SK-N-SH treated with all-trans-retinoic acid at 6 μM for 48 hours (cell line): ENCODE measurements at regions not wholly inside any gene's neighbourhood (a gene's known extent, or its start where the extent isn't known, plus 50 kb on each side); places are given as distances from the start of the nearest gene placed in this dataset.

Experiments used
- ATAC-seq: fragments of 200-7000 bp; cut with Tn5 transposase; 3 replicates; pipeline ENCODE4 v1.9.1; 2020; ENCODE audit warnings: mild to moderate bottlenecking, moderate library complexity
- ARNTL ChIP-seq: fragments of 450-650 bp; formaldehyde crosslinking; IDR thresholded peaks from 2 replicates; pipeline ENCODE4 v1.5.0; 2020; ENCODE audit warnings: low read depth, mild to moderate bottlenecking, moderate library complexity, borderline replicate concordance
- BACH2 ChIP-seq: fragments of 250-450 bp; sonication (Bioruptor Pico); IDR thresholded peaks from 2 replicates; pipeline ENCODE4 v1.9.0; 2021; ENCODE audit warnings: mild to moderate bottlenecking, borderline replicate concordance
- CREB5 ChIP-seq: fragments of 250-450 bp; sonication (Bioruptor Pico); IDR thresholded peaks from 2 replicates; pipeline ENCODE4 v1.5.1; 2020; ENCODE audit warnings: low read depth, mild to moderate bottlenecking, moderate library complexity
- CSDC2 ChIP-seq: fragments of 250-450 bp; sonication (Bioruptor Pico); IDR thresholded peaks from 2 replicates; pipeline ENCODE4 v1.5.0; 2020; ENCODE audit warnings: mild to moderate bottlenecking, moderate library complexity
- CSRNP3 ChIP-seq: fragments of 250-450 bp; sonication (Bioruptor Pico); IDR thresholded peaks from 2 replicates; pipeline ENCODE4 v1.5.1; 2021; ENCODE audit warnings: mild to moderate bottlenecking, moderate library complexity
- ESRRG ChIP-seq: fragments of 250-450 bp; sonication (Bioruptor Pico); IDR thresholded peaks from 2 replicates; pipeline ENCODE4 v1.6.1; 2021; ENCODE audit warnings: mild to moderate bottlenecking
- GLIS3 ChIP-seq: fragments of 250-450 bp; sonication (Bioruptor Pico); IDR thresholded peaks from 2 replicates; pipeline ENCODE4 v1.5.0; 2020; ENCODE audit warnings: mild to moderate bottlenecking, moderate library complexity
- ISL1 ChIP-seq: fragments of 250-450 bp; sonication (Bioruptor Pico); IDR thresholded peaks from 2 replicates; pipeline ENCODE4 v2.1.2; 2022; ENCODE audit warnings: mild to moderate bottlenecking, moderate library complexity
- OSR1 ChIP-seq: fragments of 250-450 bp; sonication (Bioruptor Pico); IDR thresholded peaks from 2 replicates; pipeline ENCODE4 v1.8.0; 2022; ENCODE audit warnings: moderate library complexity, mild to moderate bottlenecking, inconsistent platforms
- POU6F1 ChIP-seq: fragments of 250-450 bp; sonication (Bioruptor Pico); IDR thresholded peaks from 2 replicates; pipeline ENCODE4 v1.8.0; 2021; ENCODE audit warnings: low read depth, mild to moderate bottlenecking, moderate library complexity, borderline replicate concordance
- PPARA ChIP-seq: fragments of 250-450 bp; sonication (Bioruptor Pico); IDR thresholded peaks from 2 replicates; pipeline ENCODE4 v1.5.0; 2020; ENCODE audit warnings: mild to moderate bottlenecking, borderline replicate concordance
- RARB ChIP-seq: fragments of 250-450 bp; sonication (Bioruptor Pico); IDR thresholded peaks from 2 replicates; pipeline ENCODE4 v1.8.0; 2021; ENCODE audit warnings: mild to moderate bottlenecking, moderate library complexity
- SNAI2 ChIP-seq: fragments of 250-450 bp; sonication (Bioruptor Pico); IDR thresholded peaks from 2 replicates; pipeline ENCODE4 v1.5.0; 2020; ENCODE audit warnings: mild to moderate bottlenecking, moderate library complexity
- TCF4 ChIP-seq: fragments of 250-450 bp; sonication (Bioruptor Pico); IDR thresholded peaks from 2 replicates; pipeline ENCODE4 v1.8.0; 2021; ENCODE audit warnings: mild to moderate bottlenecking, moderate library complexity, borderline replicate concordance
- TSHZ2 ChIP-seq: fragments of 250-450 bp; sonication (Bioruptor Pico); IDR thresholded peaks from 2 replicates; pipeline ENCODE4 v1.5.0; 2020; ENCODE audit warnings: mild to moderate bottlenecking, moderate library complexity
- ZFP3 ChIP-seq: fragments of 250-450 bp; sonication (Bioruptor Pico); IDR thresholded peaks from 2 replicates; pipeline ENCODE4 v1.5.0; 2020; ENCODE audit warnings: mild to moderate bottlenecking, moderate library complexity
- ZFP30 ChIP-seq: fragments of 450-650 bp; formaldehyde crosslinking; IDR thresholded peaks from 2 replicates; pipeline ENCODE4 v1.5.0; 2022; ENCODE audit warnings: mild to moderate bottlenecking, moderate library complexity
- ZNF70 ChIP-seq: fragments of 450-650 bp; formaldehyde crosslinking; IDR thresholded peaks from 2 replicates; pipeline ENCODE4 v1.5.0; 2020; ENCODE audit warnings: mild to moderate bottlenecking, moderate library complexity
- ZNF8 ChIP-seq: fragments of 450-650 bp; formaldehyde crosslinking; IDR thresholded peaks from 2 replicates; pipeline ENCODE4 v1.5.0; 2020; ENCODE audit warnings: mild to moderate bottlenecking, moderate library complexity
- TF ChIP-seq, protein P1 (sequence below): fragments of 250-450 bp; sonication (Bioruptor Pico); IDR thresholded peaks from 2 replicates; pipeline ENCODE4 v1.8.0; 2020; ENCODE audit warnings: mild to moderate bottlenecking, moderate library complexity, borderline replicate concordance

DNA sequence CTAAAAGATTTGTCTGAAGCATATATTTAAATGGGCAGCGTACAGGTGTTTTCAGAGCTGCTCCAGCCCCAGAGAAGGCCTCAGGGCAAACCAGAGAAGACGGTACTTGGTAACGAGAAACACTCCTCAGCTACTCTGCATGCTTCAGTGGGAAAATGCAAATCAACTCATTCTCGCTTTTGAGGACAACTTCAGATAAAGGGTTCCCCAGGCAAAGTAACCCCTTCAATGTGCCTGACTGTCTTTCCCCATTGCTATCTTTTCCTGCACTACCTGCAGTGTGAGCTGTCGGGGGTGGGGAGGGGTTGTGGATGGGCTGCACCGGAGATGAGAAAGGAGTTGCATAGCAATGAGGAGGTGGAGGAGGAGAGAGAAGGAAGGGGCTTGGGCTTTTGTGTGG, 339.7 kb upstream of the CLINT1 start:
- TF ChIP-seq TCF4 (CRISPR knock-in tag) (no peak), CSDC2 (CRISPR knock-in tag) (no peak), ZNF70 (no peak), ZFP30 (no peak), ISL1 (CRISPR knock-in tag) (no peak), ESRRG (no peak), RARB (no peak), POU6F1 (CRISPR knock-in tag) (no peak), OSR1 (CRISPR knock-in tag) (no peak), TSHZ2 (CRISPR knock-in tag) (no peak), ZFP3 (no peak), GLIS3 (CRISPR knock-in tag) (no peak), ZNF8 (CRISPR knock-in tag) (no peak), ARNTL (CRISPR knock-in tag) (no peak), SNAI2 (CRISPR knock-in tag) (no peak)
- TF ChIP-seq, protein P1, sequence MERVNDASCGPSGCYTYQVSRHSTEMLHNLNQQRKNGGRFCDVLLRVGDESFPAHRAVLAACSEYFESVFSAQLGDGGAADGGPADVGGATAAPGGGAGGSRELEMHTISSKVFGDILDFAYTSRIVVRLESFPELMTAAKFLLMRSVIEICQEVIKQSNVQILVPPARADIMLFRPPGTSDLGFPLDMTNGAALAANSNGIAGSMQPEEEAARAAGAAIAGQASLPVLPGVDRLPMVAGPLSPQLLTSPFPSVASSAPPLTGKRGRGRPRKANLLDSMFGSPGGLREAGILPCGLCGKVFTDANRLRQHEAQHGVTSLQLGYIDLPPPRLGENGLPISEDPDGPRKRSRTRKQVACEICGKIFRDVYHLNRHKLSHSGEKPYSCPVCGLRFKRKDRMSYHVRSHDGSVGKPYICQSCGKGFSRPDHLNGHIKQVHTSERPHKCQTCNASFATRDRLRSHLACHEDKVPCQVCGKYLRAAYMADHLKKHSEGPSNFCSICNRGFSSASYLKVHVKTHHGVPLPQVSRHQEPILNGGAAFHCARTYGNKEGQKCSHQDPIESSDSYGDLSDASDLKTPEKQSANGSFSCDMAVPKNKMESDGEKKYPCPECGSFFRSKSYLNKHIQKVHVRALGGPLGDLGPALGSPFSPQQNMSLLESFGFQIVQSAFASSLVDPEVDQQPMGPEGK, result no peak
- ATAC-seq, result no peak

DNA sequence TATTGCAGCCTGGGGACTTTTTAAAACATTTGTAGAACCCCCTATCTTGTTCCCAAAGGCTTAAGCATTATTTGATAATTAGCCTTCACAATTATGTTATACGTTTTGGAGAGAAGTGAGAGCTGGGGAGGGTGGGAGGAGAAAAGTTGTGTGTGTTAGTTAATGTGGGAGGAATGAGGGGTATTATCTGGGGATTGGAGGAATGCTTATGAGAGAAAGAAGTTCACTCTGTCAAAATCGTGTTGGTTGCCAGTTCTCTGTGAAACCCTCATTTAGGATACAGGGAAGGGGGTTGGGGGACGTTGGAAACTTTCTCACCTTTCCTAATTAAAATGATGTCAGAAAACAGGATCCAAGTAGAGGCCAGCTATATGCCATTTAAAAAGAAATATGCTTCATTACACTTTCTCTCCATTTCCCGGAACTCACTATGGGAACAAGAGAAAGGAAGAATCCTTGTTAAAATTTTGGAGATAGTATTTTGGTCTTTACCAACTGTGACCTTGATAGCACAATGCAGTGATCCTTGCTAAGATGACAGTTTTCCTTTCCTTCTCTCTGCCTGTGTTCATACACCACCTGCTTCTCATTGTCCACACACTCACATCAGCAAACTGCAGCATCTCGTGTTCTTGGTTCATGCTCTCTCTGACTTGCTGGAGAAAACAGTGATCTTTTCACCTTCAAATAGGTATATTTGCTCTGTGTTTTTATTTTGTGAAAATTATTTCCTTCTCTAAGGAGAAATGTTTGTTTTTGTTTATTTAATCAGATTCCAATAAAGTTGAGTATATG, 336.7 kb upstream of the CLINT1 start:
- no peak for ATAC-seq
- TF ChIP-seq PPARA (CRISPR knock-in tag) (no peak), ZFP3 (no peak), ARNTL (CRISPR knock-in tag) (no peak), CREB5 (CRISPR knock-in tag) (no peak), TCF4 (CRISPR knock-in tag) (no peak), GLIS3 (CRISPR knock-in tag) (no peak), ZFP30 (no peak), TSHZ2 (CRISPR knock-in tag) (no peak), ISL1 (CRISPR knock-in tag) (no peak), ZNF8 (CRISPR knock-in tag) (no peak), RARB (no peak), SNAI2 (CRISPR knock-in tag) (no peak), ZNF70 (no peak), OSR1 (CRISPR knock-in tag) (no peak), BACH2 (CRISPR knock-in tag) (no peak), CSRNP3 (CRISPR knock-in tag) (no peak)
- TF ChIP-seq, protein P1, result no peak
